ENCODE measurements at regions not wholly inside any gene's neighbourhood (a gene's known extent, or its start where the extent isn't known, plus 50 kb on each side); places are given as distances from the start of the nearest gene placed in this dataset.

DNA sequence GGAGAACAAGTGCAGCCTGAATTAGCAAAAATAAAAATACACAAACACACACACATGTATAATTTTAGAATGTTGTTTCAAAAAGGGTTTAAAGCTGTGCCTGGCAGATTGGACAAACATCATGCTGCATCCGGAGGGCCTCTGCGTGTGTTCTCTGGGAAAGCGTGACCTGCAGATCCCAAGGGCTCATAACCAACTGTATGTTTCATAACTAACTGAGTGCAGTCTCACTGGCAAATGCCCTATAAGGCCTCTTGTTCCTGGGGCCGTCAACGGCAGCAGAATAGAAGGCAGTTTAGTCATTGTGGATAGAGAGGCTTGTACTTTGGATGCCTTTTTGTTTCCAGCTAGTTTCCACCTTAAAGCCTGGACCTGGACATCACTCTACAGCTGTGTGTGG, 243.8 kb upstream of the KIAA1217 start:
- Histone ChIP-seq H3K27me3 (no peaks in the 10 kb centered on the region), H3K9me3 (no peaks in the 10 kb centered on the region), H3K4me1 (no peaks in the 10 kb centered on the region), H3K4me3 (no peak overlapping the region), H3K27ac (no peak overlapping the region), H3K36me3 (no peaks in the 10 kb centered on the region)
- no peak for DNase-seq
- intact Hi-C loops (cut with DNase I; ENCODE audit: low total_unique reads): no loop called here
- 72 to 88% (median 84%) methylated on average over 5 of the region's 5 CpGs for WGBS, 5 donors
- TF ChIP-seq EP300 (IDR thresholded peaks at IDR 0.05) (no peak), POLR2A (IDR thresholded peaks at IDR 0.05) (no peak), POLR2AphosphoS5 (IDR thresholded peaks at IDR 0.05) (no peak)
- TF ChIP-seq, protein P1, sequence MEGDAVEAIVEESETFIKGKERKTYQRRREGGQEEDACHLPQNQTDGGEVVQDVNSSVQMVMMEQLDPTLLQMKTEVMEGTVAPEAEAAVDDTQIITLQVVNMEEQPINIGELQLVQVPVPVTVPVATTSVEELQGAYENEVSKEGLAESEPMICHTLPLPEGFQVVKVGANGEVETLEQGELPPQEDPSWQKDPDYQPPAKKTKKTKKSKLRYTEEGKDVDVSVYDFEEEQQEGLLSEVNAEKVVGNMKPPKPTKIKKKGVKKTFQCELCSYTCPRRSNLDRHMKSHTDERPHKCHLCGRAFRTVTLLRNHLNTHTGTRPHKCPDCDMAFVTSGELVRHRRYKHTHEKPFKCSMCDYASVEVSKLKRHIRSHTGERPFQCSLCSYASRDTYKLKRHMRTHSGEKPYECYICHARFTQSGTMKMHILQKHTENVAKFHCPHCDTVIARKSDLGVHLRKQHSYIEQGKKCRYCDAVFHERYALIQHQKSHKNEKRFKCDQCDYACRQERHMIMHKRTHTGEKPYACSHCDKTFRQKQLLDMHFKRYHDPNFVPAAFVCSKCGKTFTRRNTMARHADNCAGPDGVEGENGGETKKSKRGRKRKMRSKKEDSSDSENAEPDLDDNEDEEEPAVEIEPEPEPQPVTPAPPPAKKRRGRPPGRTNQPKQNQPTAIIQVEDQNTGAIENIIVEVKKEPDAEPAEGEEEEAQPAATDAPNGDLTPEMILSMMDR (IDR thresholded peaks at IDR 0.05): no peak

GRCh38 chr10:23965880-23966279, 243.1 kb upstream of the KIAA1217 start:
- 94 to 100% (median 98%) methylated on average over 1 of the region's 1 CpG for WGBS, 5 donors
- H3K27ac ChIP-seq: no peak overlapping the region

GRCh38 chr10:23966504-23967051, 242.4 kb upstream of the KIAA1217 start:
- intact Hi-C loops (cut with DNase I; ENCODE audit: low total_unique reads): no loop called here
- no peaks in the 10 kb centered on the region for H3K4me1 ChIP-seq

More at GRCh38 chr10:23965880-23966279, 243.1 kb upstream of the KIAA1217 start:
- intact Hi-C loops (cut with DNase I; ENCODE audit: low total_unique reads): no loop called here
- no peak for TF ChIP-seq POLR2AphosphoS5 (IDR thresholded peaks at IDR 0.05)
- TF ChIP-seq, protein P1 (IDR thresholded peaks at IDR 0.05): no peak
- no peak for TF ChIP-seq EP300 (IDR thresholded peaks at IDR 0.05)
- no peak for TF ChIP-seq POLR2A (IDR thresholded peaks at IDR 0.05)
- Histone ChIP-seq H3K27me3 (no peaks in the 10 kb centered on the region), H3K36me3 (no peaks in the 10 kb centered on the region), H3K4me3 (no peak overlapping the region), H3K4me1 (no peaks in the 10 kb centered on the region), H3K9me3 (no peaks in the 10 kb centered on the region)
- no peak for DNase-seq

GRCh38 chr10:23968301-23968700, 240.6 kb upstream of the KIAA1217 start:
- Histone ChIP-seq H3K27ac (no peak overlapping the region), H3K4me1 (no peaks in the 10 kb centered on the region), H3K27me3 (no peaks in the 10 kb centered on the region), H3K4me3 (no peak overlapping the region), H3K36me3 (no peaks in the 10 kb centered on the region), H3K9me3 (no peaks in the 10 kb centered on the region)
- TF ChIP-seq EP300 (IDR thresholded peaks at IDR 0.05) (no peak), POLR2AphosphoS5 (IDR thresholded peaks at IDR 0.05) (no peak), POLR2A (IDR thresholded peaks at IDR 0.05) (no peak)
- TF ChIP-seq, protein P1 (IDR thresholded peaks at IDR 0.05): no peak
- no peak for DNase-seq
- intact Hi-C loops (cut with DNase I; ENCODE audit: low total_unique reads): no loop called here
- WGBS, 5 donors: 73 to 86% (median 78%) methylated on average over 4 of the region's 4 CpGs

More at GRCh38 chr10:23966504-23967051, 242.4 kb upstream of the KIAA1217 start:
- no peak overlapping the region for H3K4me3 ChIP-seq
- H3K27ac ChIP-seq: no peak overlapping the region
- H3K27me3 ChIP-seq: no peaks in the 10 kb centered on the region
- H3K9me3 ChIP-seq: no peaks in the 10 kb centered on the region
- H3K36me3 ChIP-seq: no peaks in the 10 kb centered on the region
- no peak for DNase-seq
- WGBS, 5 donors: 65 to 84% (median 72%) methylated on average over 3 of the region's 3 CpGs
- TF ChIP-seq POLR2AphosphoS5 (IDR thresholded peaks at IDR 0.05) (no peak), POLR2A (IDR thresholded peaks at IDR 0.05) (no peak), EP300 (IDR thresholded peaks at IDR 0.05) (no peak)
- TF ChIP-seq, protein P1 (IDR thresholded peaks at IDR 0.05): no peak
